HG02571 (cell line): ENCODE measurements at regions not wholly inside any gene's neighbourhood (a gene's known extent, or its start where the extent isn't known, plus 50 kb on each side); places are given as distances from the start of the nearest gene placed in this dataset.
"Not testable (repeated sequence)": the region's sequence is repeated elsewhere in the genome, so short reads cannot be mapped to it uniquely, and the experiment has no call there.

Experiments
- ATAC-seq: cut with Tn5 transposase; IDR thresholded peaks from one replicate; pipeline ENCODE4 v1.9.1; 2021; ENCODE audit warnings: mild to moderate bottlenecking, moderate library complexity; ENCODE audit not compliant: unreplicated experiment

DNA sequence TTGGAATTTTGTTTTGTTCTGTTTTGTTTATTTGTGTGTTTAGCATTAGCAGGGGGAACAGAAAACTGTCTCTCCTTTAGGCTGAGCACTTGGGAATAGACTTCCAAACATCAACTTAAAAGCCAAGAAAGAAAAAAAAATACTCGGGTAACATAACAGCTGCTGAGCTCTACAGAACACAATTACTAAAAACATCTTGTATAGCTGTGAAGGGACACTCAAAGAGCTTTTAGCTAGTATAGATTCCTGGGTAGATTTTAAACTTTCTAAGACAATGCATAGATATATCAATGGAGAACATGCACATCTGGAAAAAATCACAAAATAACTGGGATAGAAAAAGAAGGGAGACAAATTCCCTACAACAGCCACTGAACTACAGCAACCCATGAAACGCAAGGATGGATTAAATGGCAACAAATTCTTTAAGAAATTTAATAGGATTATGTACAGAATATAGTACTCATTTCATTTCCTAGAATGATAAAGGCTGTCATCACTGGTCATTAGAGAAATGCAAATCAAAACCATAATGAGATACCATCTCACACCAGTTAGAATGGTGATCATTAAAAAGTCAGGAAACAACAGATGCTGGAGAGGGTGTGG is 174.3 kb upstream of the KRR1 start:
- ATAC-seq: no peak

GRCh38 chr12:75684678-75685616 is 173.5 kb upstream of the KRR1 start:
- no peak for ATAC-seq

DNA sequence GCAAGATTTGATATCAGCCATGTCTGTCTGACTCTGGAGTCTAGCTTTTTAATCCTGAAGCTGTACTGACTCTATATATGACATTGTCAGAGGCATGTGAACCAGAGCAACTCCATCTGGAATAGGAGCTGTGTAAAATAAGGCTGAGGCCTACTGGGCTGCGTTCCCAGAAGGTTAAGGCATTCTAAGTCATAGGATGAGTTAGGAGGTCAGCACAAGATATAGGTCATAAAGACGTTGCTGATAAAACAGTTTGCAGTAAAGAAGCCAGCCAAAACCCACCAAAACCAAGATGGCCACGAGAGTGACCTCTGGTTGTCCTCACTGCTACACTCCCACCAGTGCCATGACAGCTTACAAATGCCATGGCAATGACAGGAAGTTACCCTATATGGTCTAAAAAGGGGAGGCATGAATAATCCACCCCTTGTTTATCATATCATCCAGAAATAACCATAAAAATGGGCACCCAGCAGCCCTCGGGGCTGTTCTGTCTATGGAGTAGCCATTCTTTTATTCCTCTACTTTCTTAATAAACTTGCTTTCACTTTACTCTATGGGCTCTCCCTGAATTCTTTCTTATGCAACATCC is 172.7 kb upstream of the KRR1 start:
- not testable (repeated sequence) for ATAC-seq

DNA sequence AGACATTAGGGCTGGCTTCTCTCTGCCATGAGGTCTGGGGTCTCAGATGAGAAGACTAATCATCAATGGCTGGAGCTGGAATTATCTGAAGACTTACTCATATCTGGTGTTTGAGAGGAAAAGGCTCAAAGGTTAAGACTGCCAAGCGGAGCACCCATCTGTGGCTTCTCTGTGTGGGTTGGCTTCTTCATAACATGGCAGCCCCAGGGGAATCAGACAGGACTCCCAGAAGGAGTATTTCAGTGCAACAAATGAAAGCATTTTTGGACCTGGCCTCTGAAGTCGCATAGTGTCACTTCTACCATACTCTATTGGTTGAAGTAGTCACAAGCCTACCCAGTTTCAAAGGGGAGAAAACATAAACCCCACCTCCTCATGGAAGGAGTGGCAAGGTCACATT is 171.8 kb upstream of the KRR1 start:
- no peak for ATAC-seq

DNA sequence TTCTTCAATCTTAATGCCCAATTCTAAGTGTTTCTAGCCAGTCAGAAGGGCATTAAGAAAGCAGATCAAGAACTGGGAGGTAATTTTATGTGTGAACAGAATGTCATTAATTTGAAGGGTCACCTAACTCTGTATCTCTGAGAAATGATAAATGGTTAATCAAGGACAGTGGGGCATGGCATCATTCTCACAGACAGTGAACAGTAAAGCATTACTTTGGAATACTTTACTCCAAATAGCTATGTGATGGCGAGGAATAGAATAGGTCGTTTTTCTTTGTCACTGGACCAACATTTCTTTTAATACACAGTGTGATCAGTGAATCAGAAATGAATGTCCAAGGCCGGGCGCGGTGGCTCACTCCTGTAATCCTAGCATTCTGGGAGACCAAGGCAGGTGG is 166.1 kb upstream of the KRR1 start:
- no peak for ATAC-seq

DNA sequence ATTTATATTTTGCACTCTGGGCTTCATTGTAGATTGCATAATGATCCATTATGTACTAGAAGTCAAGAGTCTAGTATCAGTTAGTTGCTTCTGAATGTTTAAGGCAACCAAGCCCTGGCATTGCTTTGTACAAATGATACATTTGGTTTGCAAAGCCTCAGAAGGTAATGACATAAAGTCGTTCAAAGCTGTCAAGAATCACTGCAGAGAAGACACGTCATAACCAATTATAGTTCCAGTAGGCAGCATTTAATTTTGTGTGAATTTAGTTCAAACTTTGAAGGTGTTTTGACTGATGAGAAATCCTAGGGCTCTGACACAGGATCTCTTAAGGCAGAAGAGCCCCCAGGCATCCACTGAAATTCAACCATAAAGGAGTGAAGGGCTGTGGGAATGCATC is 163.0 kb upstream of the KRR1 start:
- no peak for ATAC-seq

DNA sequence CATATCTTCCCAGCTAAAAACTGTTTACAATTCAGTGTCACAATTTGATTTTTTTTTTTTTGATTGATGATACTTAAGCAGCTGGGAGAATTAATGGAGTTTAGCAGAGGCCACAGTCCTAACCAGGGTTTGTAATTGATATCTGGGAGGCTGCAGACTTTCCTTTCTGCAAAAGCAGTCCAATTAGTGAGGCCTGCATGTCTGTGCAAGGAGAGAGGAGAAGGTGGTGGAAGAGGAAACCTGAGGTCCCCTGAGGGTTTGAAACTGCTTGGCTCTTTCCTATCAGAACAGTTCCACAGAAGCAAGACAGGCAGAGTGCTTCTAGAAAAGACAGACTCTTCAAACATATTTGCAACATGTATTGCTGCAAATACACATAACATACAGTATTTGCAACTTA is 160.8 kb upstream of the KRR1 start:
- no peak for ATAC-seq

DNA sequence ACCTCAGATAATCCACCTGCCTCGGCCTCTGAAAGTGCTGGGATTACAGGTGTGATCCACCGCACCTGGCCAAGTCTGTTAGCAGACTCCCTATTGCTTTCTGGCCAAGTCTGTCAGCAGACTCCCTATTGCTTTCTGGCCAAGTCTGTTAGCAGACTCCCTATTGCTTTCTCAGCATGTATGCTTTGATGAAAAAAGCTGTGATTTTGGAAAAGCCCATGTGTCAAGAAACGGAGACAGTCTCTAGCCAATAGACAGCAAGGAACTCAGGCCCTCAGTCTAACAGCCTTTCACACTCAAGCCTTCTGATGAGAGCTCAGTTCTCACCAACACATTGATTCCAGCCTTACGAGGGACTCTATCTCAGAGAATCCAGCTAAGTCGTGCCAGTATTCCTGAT is 158.8 kb upstream of the KRR1 start:
- ATAC-seq: no peak

DNA sequence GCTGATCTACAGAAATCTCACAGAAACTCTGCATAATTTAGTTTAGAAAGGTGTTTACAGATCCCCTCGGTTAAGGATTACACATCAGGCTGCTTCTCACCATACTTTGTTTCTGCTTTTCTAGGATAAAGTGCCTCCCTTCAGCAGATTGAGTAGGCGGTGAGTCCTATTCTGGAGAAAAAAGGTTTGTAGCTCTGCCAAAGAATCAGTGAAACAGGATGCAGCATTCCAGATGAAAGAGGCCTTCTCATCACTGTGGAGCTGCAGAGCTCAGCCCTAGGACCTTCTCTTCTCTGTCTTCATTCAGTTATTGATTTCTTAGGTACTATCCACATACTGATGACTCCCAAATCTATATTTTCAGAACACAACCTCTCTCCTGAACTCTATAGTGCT is 155.5 kb upstream of the KRR1 start:
- no peak for ATAC-seq

- no peak for ATAC-seq
Observed at GRCh38 chr12:75666126-75666938, 154.9 kb upstream of the KRR1 start.

DNA sequence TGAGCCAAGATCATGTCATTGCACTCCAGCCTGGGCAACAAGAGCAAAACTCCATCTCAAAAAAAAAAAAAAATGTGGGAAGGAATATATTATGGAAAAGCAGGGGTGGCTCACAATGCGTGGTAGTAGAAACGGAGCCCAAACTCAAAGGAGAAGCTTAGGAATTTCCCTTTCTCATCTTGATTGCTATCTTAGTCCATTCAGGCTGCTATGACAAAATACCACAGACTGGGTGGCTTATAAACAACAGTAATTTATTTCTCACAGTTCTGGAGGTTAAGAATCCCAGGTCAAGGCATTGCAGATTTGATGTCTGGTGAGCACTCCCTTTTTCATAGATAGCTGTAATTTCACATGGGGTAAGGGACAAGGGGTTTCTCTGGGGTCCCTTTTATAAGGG is 153.8 kb upstream of the KRR1 start:
- ATAC-seq: no peak

GRCh38 chr12:75662511-75663159 is 151.2 kb upstream of the KRR1 start:
- ATAC-seq: no peak

GRCh38 chr12:75661908-75662307 is 150.5 kb upstream of the KRR1 start:
- ATAC-seq: no peak

DNA sequence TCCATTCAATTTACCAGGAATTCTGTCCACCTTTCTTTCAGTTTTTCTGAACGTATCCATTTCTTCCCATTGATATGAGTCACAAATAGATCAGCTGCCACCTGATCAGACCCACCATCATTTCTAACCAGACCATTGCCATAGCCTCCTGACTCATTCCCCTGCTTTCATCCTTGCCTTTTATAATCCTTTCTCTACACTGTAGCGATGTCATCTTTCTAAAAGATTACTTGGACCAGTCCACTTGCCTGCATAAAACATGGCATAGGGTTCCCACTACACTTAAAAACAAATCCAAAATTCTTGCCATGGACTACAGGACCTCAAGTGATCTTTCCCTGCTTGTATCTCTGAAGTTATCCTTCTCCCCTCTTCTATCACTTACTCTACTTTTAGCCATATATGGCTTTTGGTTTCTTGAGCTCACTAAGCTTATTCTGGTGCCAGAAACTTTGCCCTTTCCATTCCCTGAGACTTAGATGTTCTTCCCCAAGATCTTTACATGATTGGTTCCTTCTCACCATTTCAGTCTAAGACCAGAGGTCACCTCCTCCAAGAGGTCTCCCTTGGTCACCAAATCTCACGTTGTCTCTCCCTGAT is 149.5 kb upstream of the KRR1 start:
- ATAC-seq: no peak

GRCh38 chr12:75660107-75660530 is 148.7 kb upstream of the KRR1 start:
- ATAC-seq: no peak

GRCh38 chr12:75658901-75659823 is 147.8 kb upstream of the KRR1 start:
- no peak for ATAC-seq

DNA sequence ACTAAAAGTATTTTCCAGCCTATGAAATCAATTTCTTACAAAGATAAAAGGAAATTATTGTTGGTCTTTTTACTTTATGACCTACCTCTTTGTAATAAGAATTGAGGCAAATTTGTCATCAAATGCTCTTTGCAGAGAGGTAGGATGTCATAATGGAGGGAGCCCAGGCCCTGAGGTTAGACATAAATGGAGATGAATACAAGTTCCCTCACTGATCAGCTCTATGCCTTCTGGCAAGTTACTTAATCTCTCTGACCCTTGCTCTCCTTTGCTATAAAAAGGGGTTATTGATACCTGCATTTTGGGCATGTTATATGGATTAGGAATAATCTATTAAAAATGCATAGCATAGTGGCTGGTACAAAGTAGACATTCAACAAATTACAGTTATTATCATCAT is 146.9 kb upstream of the KRR1 start:
- no peak for ATAC-seq

- ATAC-seq: no peak
Observed at GRCh38 chr12:75657831-75658230, 146.4 kb upstream of the KRR1 start.

- ATAC-seq: not testable (repeated sequence)
Observed at GRCh38 chr12:75657354-75657753, 145.9 kb upstream of the KRR1 start.
